H1 (cell line): ENCODE measurements at regions not wholly inside any gene's neighbourhood (a gene's known extent, or its start where the extent isn't known, plus 50 kb on each side); places are given as distances from the start of the nearest gene placed in this dataset.

Experiments
- CTCF ChIA-PET: fragments of 300-600 bp; sonication (Branson Sonifier 250); formaldehyde crosslinking; loops from one replicate; lab custom pipeline; 2021; ENCODE audit not compliant: partially characterized antibody; lab: Charles Lee
- POLR2A ChIA-PET: fragments of 300-600 bp; sonication (Branson Sonifier 250); formaldehyde crosslinking; loops from one replicate; lab custom pipeline; 2021; ENCODE audit warnings: inconsistent platforms; ENCODE audit not compliant: partially characterized antibody; lab: Charles Lee
- DNase-seq, 2 experiments: peaks; one replicate each; pipeline versions ENCODE4 v3.0.0 to v3.0.0-alpha.2; 2010 to 2022; ENCODE audit warnings: low spot score in 2 of 2, low read depth in 1 of 2, mixed read lengths in 1 of 2
- FAIRE-seq: peaks from 2 replicates; lab custom pipeline; 2011; peaks lifted over from hg19 to GRCh38; lab: Jason Lieb, UNC
- H2AFZ ChIP-seq: 2 replicates; pipeline ENCODE4 v1.8.1; 2012; ENCODE audit warnings: low read length, inconsistent platforms
- H2AK5ac ChIP-seq: 2 replicates; pipeline ENCODE4 v1.6.1; 2013; ENCODE audit warnings: low read depth, low read length
- H2BK120ac ChIP-seq: replicated peaks from 2 replicates; pipeline ENCODE3; 2013; ENCODE audit warnings: low read depth, low read length, inconsistent platforms
- H2BK12ac ChIP-seq: 2 replicates; pipeline ENCODE4 v1.6.1; 2013; ENCODE audit warnings: low read depth, low read length
- H2BK15ac ChIP-seq: 2 replicates; pipeline ENCODE4 v1.6.1; 2013; ENCODE audit warnings: low read length
- H2BK20ac ChIP-seq: 2 replicates; pipeline ENCODE4 v1.6.1; 2013; ENCODE audit warnings: low read length
- H2BK5ac ChIP-seq: 2 replicates; pipeline ENCODE4 v1.6.1; 2013; ENCODE audit warnings: low read depth, low read length
- H3K14ac ChIP-seq: 2 replicates; pipeline ENCODE4 v1.6.1; 2013; ENCODE audit warnings: inconsistent platforms; ENCODE audit not compliant: insufficient read length
- H3K18ac ChIP-seq: 2 replicates; pipeline ENCODE4 v1.6.1; 2013; ENCODE audit warnings: low read length; ENCODE audit errors: extremely low read depth
- H3K23ac ChIP-seq: 2 replicates; pipeline ENCODE4 v1.6.1; 2013; ENCODE audit warnings: inconsistent platforms; ENCODE audit not compliant: insufficient read length
- H3K23me2 ChIP-seq: 2 replicates; pipeline ENCODE4 v1.6.1; 2013; ENCODE audit warnings: low read depth, low read length
- H3K27ac ChIP-seq: 2 replicates; pipeline ENCODE4 v1.6.1; 2011; ENCODE audit warnings: low read depth, low read length, inconsistent platforms
- H3K27me3 ChIP-seq, 4 experiments: replicated peaks in 1 of 4; 1 replicate in 1 of 4; 2 replicates in 3 of 4; pipeline versions ENCODE4 v1.6.1 to v1.8.1; 2011 to 2013; ENCODE audit warnings: low read length in 3 of 4, mild to moderate bottlenecking in 3 of 4, inconsistent platforms in 2 of 4, mixed read lengths in 2 of 4, moderate library complexity in 1 of 4; ENCODE audit not compliant: control insufficient read depth in 3 of 4, insufficient read depth in 3 of 4; ENCODE audit errors: extremely low read depth in 1 of 4
- H3K36me3 ChIP-seq, 4 experiments: 2 replicates each; pipeline versions ENCODE4 v1.6.1 to v1.8.1; 2011 to 2013; ENCODE audit warnings: mild to moderate bottlenecking in 4 of 4, low read length in 3 of 4, moderate library complexity in 2 of 4, control low read depth in 1 of 4, inconsistent platforms in 1 of 4; ENCODE audit not compliant: insufficient read depth in 4 of 4, control insufficient read depth in 2 of 4
- H3K4ac ChIP-seq: replicated peaks from 2 replicates; pipeline ENCODE3; 2013; ENCODE audit warnings: low read length, low read depth, mixed read lengths, inconsistent platforms; ENCODE audit not compliant: insufficient read length
- H3K4me1 ChIP-seq, 4 experiments: replicated peaks in 1 of 4; 1 replicate in 1 of 4; 2 replicates in 3 of 4; pipeline versions ENCODE4 v1.6.1 to v1.8.1; 2011 to 2013; ENCODE audit warnings: low read length in 3 of 4, inconsistent platforms in 2 of 4, mixed read lengths in 1 of 4; ENCODE audit not compliant: insufficient read depth in 4 of 4, control insufficient read depth in 3 of 4
- H3K4me2 ChIP-seq, 2 experiments: 2 replicates each; pipeline versions ENCODE4 v1.6.1 to v1.8.1; 2011 to 2013; ENCODE audit warnings: low read depth in 2 of 2, low read length in 2 of 2, control low read depth in 1 of 2, inconsistent platforms in 1 of 2, mild to moderate bottlenecking in 1 of 2; ENCODE audit not compliant: insufficient read depth in 1 of 2
- H3K4me3 ChIP-seq, 4 experiments: fragments of 200-600, 300-600 bp in 1 of 4; sonication (generic), shearing (Covaris generic), sonication (Bioruptor Twin) in 1 of 4; 2 replicates each; pipeline versions ENCODE4 v1.5.1 to v1.8.1; 2011 to 2016; ENCODE audit warnings: low read length in 4 of 4, low read depth in 3 of 4, control low read depth in 2 of 4, inconsistent platforms in 2 of 4, mild to moderate bottlenecking in 2 of 4, mixed read lengths in 1 of 4, moderate library complexity in 1 of 4; ENCODE audit not compliant: insufficient read depth in 2 of 4; ENCODE audit errors: extremely low read depth in 1 of 4
- H3K56ac ChIP-seq: replicated peaks from 2 replicates; pipeline ENCODE3; 2013; ENCODE audit warnings: low read depth, mild to moderate bottlenecking, mixed read lengths, low read length, inconsistent platforms; ENCODE audit not compliant: insufficient read length
- H3K79me1 ChIP-seq: 2 replicates; pipeline ENCODE4 v1.6.1; 2013; ENCODE audit warnings: low read depth, low read length, control low read depth
- H3K79me2 ChIP-seq, 2 experiments: 2 replicates each; pipeline versions ENCODE4 v1.6.1 to v1.8.1; 2012 to 2013; ENCODE audit warnings: low read length in 2 of 2, mild to moderate bottlenecking in 2 of 2, inconsistent platforms in 1 of 2; ENCODE audit not compliant: insufficient read depth in 2 of 2, control insufficient read depth in 1 of 2
- H3K9ac ChIP-seq, 4 experiments: replicated peaks in 1 of 4; 1 replicate in 1 of 4; 2 replicates in 3 of 4; pipeline versions ENCODE4 v1.6.1 to v1.8.1; 2011 to 2013; ENCODE audit warnings: low read depth in 3 of 4, low read length in 3 of 4, control low read depth in 2 of 4, mild to moderate bottlenecking in 2 of 4, moderate library complexity in 2 of 4, inconsistent platforms in 1 of 4; ENCODE audit errors: extremely low read depth in 1 of 4
- H3K9me3 ChIP-seq, 2 experiments: 2 replicates each; pipeline versions ENCODE4 v1.6.1 to v1.8.1; 2012 to 2013; ENCODE audit warnings: mild to moderate bottlenecking in 2 of 2, moderate library complexity in 2 of 2, control low read depth in 1 of 2, inconsistent platforms in 1 of 2, low read depth in 1 of 2, low read length in 1 of 2, mixed read lengths in 1 of 2; ENCODE audit not compliant: insufficient read depth in 2 of 2
- H4K20me1 ChIP-seq, 2 experiments: replicated peaks in 1 of 2; 2 replicates each; pipeline versions ENCODE3 to v1.8.1; 2011 to 2013; ENCODE audit warnings: inconsistent platforms in 2 of 2, low read length in 2 of 2, mild to moderate bottlenecking in 1 of 2; ENCODE audit not compliant: insufficient read depth in 2 of 2, control insufficient read depth in 1 of 2
- H4K5ac ChIP-seq: 2 replicates; pipeline ENCODE4 v1.6.1; 2013; ENCODE audit warnings: low read length, low read depth, mixed read lengths, inconsistent platforms; ENCODE audit not compliant: insufficient read length
- H4K8ac ChIP-seq: 2 replicates; pipeline ENCODE4 v1.8.0; 2013; ENCODE audit warnings: mild to moderate bottlenecking, moderate library complexity, low read length, inconsistent platforms; ENCODE audit not compliant: insufficient read depth; ENCODE audit errors: extremely low read depth
- H4K91ac ChIP-seq: replicated peaks from 2 replicates; pipeline ENCODE3; 2013; ENCODE audit warnings: low read length, mixed read lengths, inconsistent platforms; ENCODE audit not compliant: insufficient read length
- CBX5 ChIP-seq: fragments of 300-800, 300-1000 bp; sonication (generic); IDR thresholded peaks from 2 replicates; pipeline ENCODE4 v1.7.1; 2016; ENCODE audit warnings: antibody characterized with exemption, low read length, low read depth
- CTCF ChIP-seq, 3 experiments: IDR thresholded peaks; 1 replicate in 2 of 3; 2 replicates in 1 of 3; pipeline versions ENCODE4 v1.5.1 to v1.6.1; 2011; ENCODE audit warnings: low read length in 3 of 3, mild to moderate bottlenecking in 3 of 3, inconsistent platforms in 2 of 3, low read depth in 1 of 3, moderate library complexity in 1 of 3; ENCODE audit not compliant: insufficient read depth in 1 of 3; ENCODE audit errors: control extremely low read depth in 1 of 3
- EZH2 ChIP-seq: fragments of 200-600 bp; sonication (generic); IDR thresholded peaks from 2 replicates; pipeline ENCODE4 v1.7.1; 2012; ENCODE audit warnings: low read depth, mild to moderate bottlenecking, moderate library complexity, low read length, inconsistent platforms; ENCODE audit not compliant: severe bottlenecking
- FOSL1 ChIP-seq: IDR thresholded peaks from 2 replicates; pipeline ENCODE4 v1.6.1; 2011; ENCODE audit warnings: mild to moderate bottlenecking, low read depth, low read length, moderate library complexity; ENCODE audit not compliant: insufficient read depth
- KDM1A ChIP-seq: fragments of 200-600, 300-600 bp; sonication (generic); IDR thresholded peaks from 2 replicates; pipeline ENCODE4 v1.7.1; 2016; ENCODE audit warnings: mild to moderate bottlenecking, low read length, borderline replicate concordance
- MAFK ChIP-seq: IDR thresholded peaks from 2 replicates; pipeline ENCODE4 v1.6.1; 2012; ENCODE audit warnings: low read depth, mild to moderate bottlenecking, improper control_type of control experiment, low read length
- NRF1 ChIP-seq: IDR thresholded peaks from 2 replicates; pipeline ENCODE4 v1.6.1; 2011; ENCODE audit warnings: mild to moderate bottlenecking, low read depth, low read length, improper control_type of control experiment
- PHF8 ChIP-seq: fragments of 200-600 bp; sonication (generic); conservative IDR thresholded peaks from 2 replicates; pipeline ENCODE4 v1.7.1; 2012; ENCODE audit warnings: low read depth, mild to moderate bottlenecking, inconsistent platforms, low read length, moderate library complexity
- SP2 ChIP-seq: IDR thresholded peaks from 2 replicates; pipeline ENCODE4 v1.6.1; 2012; ENCODE audit warnings: mild to moderate bottlenecking, low read length, inconsistent platforms
- SRF ChIP-seq: IDR thresholded peaks from 2 replicates; pipeline ENCODE4 v1.6.1; 2011; ENCODE audit warnings: mild to moderate bottlenecking, low read depth, low read length, moderate library complexity
- TEAD4 ChIP-seq: IDR thresholded peaks from 2 replicates; pipeline ENCODE4 v1.6.1; 2012; ENCODE audit warnings: low read depth, low read length, inconsistent platforms, mixed read lengths

- peaks cover 0 to 2% (median 0%) of the 10 kb centered on the region in 4 experiments; a peak in 1 of 7 replicates for H3K4me1 ChIP-seq
- H3K79me1 ChIP-seq = no peaks in the 10 kb centered on the region
- H2BK15ac ChIP-seq = no peak overlapping the region
- H3K79me2 ChIP-seq = no peaks in the 10 kb centered on the region
- CTCF ChIA-PET = interaction anchor here (0.7 to 1.6 kb wide), 6 partner anchors 10 to 240 kb away, joined by 3 to 11 read pairs (median 4); no protein-coding TSS in a partner anchor
- no peak overlapping the region for H2BK120ac ChIP-seq
- H2AFZ ChIP-seq = no peak overlapping the region
- no peaks in the 10 kb centered on the region for H4K20me1 ChIP-seq
- H3K4ac ChIP-seq = no peak overlapping the region
- no peak overlapping the region for H4K91ac ChIP-seq
- no peak overlapping the region for H3K14ac ChIP-seq
- DNase-seq (no peak), FAIRE-seq (no peak)
- no peak overlapping the region for H3K56ac ChIP-seq
- H4K8ac ChIP-seq = no peak overlapping the region
- no peaks in the 10 kb centered on the region for H3K36me3 ChIP-seq
- no peaks in the 10 kb centered on the region for H3K23me2 ChIP-seq
- no peak overlapping the region for H2BK20ac ChIP-seq
- H3K9ac ChIP-seq = no peak overlapping the region
- no peak overlapping the region for H4K5ac ChIP-seq
- no peak overlapping the region for H3K4me2 ChIP-seq
- no peak overlapping the region for H3K27ac ChIP-seq
- H3K4me3 ChIP-seq = no peak overlapping the region
- POLR2A ChIA-PET = no interaction called here
- H3K18ac ChIP-seq = no peak overlapping the region
- no peak overlapping the region for H2BK5ac ChIP-seq
- no peaks in the 10 kb centered on the region for H3K27me3 ChIP-seq
- no peak overlapping the region for H2BK12ac ChIP-seq
- H3K23ac ChIP-seq = no peak overlapping the region
- H3K9me3 ChIP-seq = no peaks in the 10 kb centered on the region
- no peak for TF ChIP-seq KDM1A
- no peak for TF ChIP-seq EZH2
- no peak for TF ChIP-seq FOSL1
- no peak for TF ChIP-seq CBX5
- TF ChIP-seq SRF = no peak
- TF ChIP-seq NRF1 = no peak
- no peak for TF ChIP-seq TEAD4
- no peak for TF ChIP-seq MAFK
- no peak for TF ChIP-seq SP2
- TF ChIP-seq CTCF (IDR thresholded peaks at IDR 0.05; ENCODE audit: control extremely low read depth in 1 of 3, insufficient read depth in 1 of 3, low read depth in 1 of 3, low read length in 3 of 3) = no peak
- no peak for TF ChIP-seq PHF8
- H2AK5ac ChIP-seq = no peak overlapping the region
These were observed 75.7 kb upstream of the DCLK2 start for GRCh38 chr4:150002561-150002960.
